ENCODE measurements at regions not wholly inside any gene's neighbourhood (a gene's known extent, or its start where the extent isn't known, plus 50 kb on each side); places are given as distances from the start of the nearest gene placed in this dataset.
A peak's percentile ranks its signal among the peaks of the same experiment; 100 is the strongest.

GRCh38 chr13:106232681-106233080 is 302.8 kb downstream of the EFNB2 start:
- no peak for DNase-seq

- DNase-seq: no peak
Observed at GRCh38 chr13:106230450-106230849, 305.0 kb downstream of the EFNB2 start.

- no peak for DNase-seq
Observed at GRCh38 chr13:106225126-106225525, 310.3 kb downstream of the EFNB2 start.

GRCh38 chr13:106220211-106220610 is 315.3 kb downstream of the EFNB2 start:
- no peak for DNase-seq

- no peak for DNase-seq
Observed at GRCh38 chr13:106213028-106213757, 322.3 kb downstream of the EFNB2 start.

- DNase-seq: no peak
Observed at GRCh38 chr13:106212386-106213010, 323.0 kb downstream of the EFNB2 start.

GRCh38 chr13:106210324-106210723 is 325.1 kb downstream of the EFNB2 start:
- DNase-seq: no peak

- DNase-seq: no peak
Observed at GRCh38 chr13:106205871-106206270, 329.6 kb downstream of the EFNB2 start.

- DNase-seq: no peak
Observed at GRCh38 chr13:106197496-106197895, 338.0 kb downstream of the EFNB2 start.

- DNase-seq: no peak
Observed at GRCh38 chr13:106187501-106188095, 347.9 kb downstream of the EFNB2 start.

- DNase-seq: no peak
Observed at GRCh38 chr13:106187101-106187500, 348.4 kb downstream of the EFNB2 start.

GRCh38 chr13:106186366-106187030 is 349.0 kb downstream of the EFNB2 start:
- DNase-seq: no peak

GRCh38 chr13:106184790-106185189 is 350.7 kb downstream of the EFNB2 start:
- DNase-seq: no peak

- no peak for DNase-seq
Observed at GRCh38 chr13:106183410-106184065, 351.9 kb downstream of the EFNB2 start.

- peak; percentile 57 for DNase-seq
Observed at GRCh38 chr13:106182404-106182803, 353.1 kb downstream of the EFNB2 start.

GRCh38 chr13:106178816-106179215 is 356.6 kb downstream of the EFNB2 start:
- DNase-seq: no peak

- DNase-seq: no peak
Observed at GRCh38 chr13:106177146-106177545, 358.3 kb downstream of the EFNB2 start.

- DNase-seq: no peak
Observed at GRCh38 chr13:106176117-106176516, 359.3 kb downstream of the EFNB2 start.

- DNase-seq: no peak
Observed at GRCh38 chr13:106173891-106174610, 361.4 kb downstream of the EFNB2 start.

- no peak for DNase-seq
Observed at GRCh38 chr13:106173346-106173745, 362.1 kb downstream of the EFNB2 start.

GRCh38 chr13:106172176-106172905 is 363.1 kb downstream of the EFNB2 start:
- no peak for DNase-seq

- no peak for DNase-seq
Observed at GRCh38 chr13:106163426-106163825, 372.0 kb downstream of the EFNB2 start.

All from KG1 (cell line).